Esophagus squamous epithelium (tissue), 4 donors: ENCODE measurements at regions not wholly inside any gene's neighbourhood (a gene's known extent, or its start where the extent isn't known, plus 50 kb on each side); places are given as distances from the start of the nearest gene placed in this dataset.

Source experiments
- CTCF ChIP-seq, 6 experiments: fragments of 450-650 bp in 4 of 6; fragments of 200-600 bp in 2 of 6; sonication (generic) in 2 of 6; IDR thresholded peaks; one replicate each; pipeline ENCODE4 v1.5.1; 2016 to 2019; ENCODE audit warnings: antibody characterized with exemption in 6 of 6, mild to moderate bottlenecking in 4 of 6, moderate library complexity in 4 of 6
- POLR2A ChIP-seq, 4 donors: fragments of 450-650 bp; IDR thresholded peaks; one replicate each; pipeline ENCODE4 v1.6.1; 2017; ENCODE audit warnings: antibody characterized with exemption in 4 of 4, mild to moderate bottlenecking in 4 of 4, moderate library complexity in 3 of 4

DNA sequence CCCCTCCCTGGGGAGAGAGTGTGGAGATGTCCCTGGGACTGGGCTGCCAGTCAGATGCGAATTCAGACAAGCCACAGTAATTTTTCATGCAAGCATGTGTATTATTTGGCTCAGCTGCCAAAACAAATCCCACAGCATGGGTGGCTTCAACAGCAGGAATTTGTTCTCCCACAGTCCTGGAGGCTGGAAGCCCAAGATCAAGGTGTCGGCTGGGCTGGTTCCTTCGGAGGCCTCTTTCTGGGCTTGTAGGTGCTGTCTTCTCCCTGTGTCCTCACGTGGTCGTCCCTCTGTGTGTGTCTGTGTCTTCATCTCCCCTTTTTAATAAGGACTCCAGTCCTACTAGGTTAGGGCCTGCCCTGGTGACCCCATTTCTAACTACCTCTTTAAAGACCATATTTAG is 91.9 kb upstream of the ACTRT2 start:
- TF ChIP-seq CTCF (IDR thresholded peaks at IDR 0.05) (no peak), POLR2A (IDR thresholded peaks at IDR 0.05) (no peak)
